Ovary (tissue), 3 donors: ENCODE measurements at regions not wholly inside any gene's neighbourhood (a gene's known extent, or its start where the extent isn't known, plus 50 kb on each side); places are given as distances from the start of the nearest gene placed in this dataset.

Experiments used
- CTCF ChIP-seq, 3 donors: fragments of 450-650 bp in 2 of 3; fragments of 200-600 bp in 1 of 3; IDR thresholded peaks; one replicate each; pipeline versions ENCODE4 v1.5.1 to v1.8.0; 2016 to 2022; ENCODE audit warnings: antibody characterized with exemption in 3 of 3, mild to moderate bottlenecking in 1 of 3
- EP300 ChIP-seq: sonication (generic); formaldehyde crosslinking; IDR thresholded peaks from one replicate; pipeline ENCODE4 v1.6.1; 2017; ENCODE audit warnings: antibody characterized with exemption
- POLR2A ChIP-seq: fragments of 450-650 bp; IDR thresholded peaks from one replicate; pipeline ENCODE4 v1.6.1; 2017; ENCODE audit warnings: antibody characterized with exemption, mild to moderate bottlenecking, moderate library complexity
- donor health status: DM: no; HTN: no; CAD: no.

GRCh38 chr12:90243211-90243610 is 534.6 kb upstream of the ATP2B1 start:
- TF ChIP-seq POLR2A: no peak
- TF ChIP-seq EP300: no peak
- TF ChIP-seq CTCF (IDR thresholded peaks at IDR 0.05): no peak
